ENCODE measurements at regions not wholly inside any gene's neighbourhood (a gene's known extent, or its start where the extent isn't known, plus 50 kb on each side); places are given as distances from the start of the nearest gene placed in this dataset.

DNA sequence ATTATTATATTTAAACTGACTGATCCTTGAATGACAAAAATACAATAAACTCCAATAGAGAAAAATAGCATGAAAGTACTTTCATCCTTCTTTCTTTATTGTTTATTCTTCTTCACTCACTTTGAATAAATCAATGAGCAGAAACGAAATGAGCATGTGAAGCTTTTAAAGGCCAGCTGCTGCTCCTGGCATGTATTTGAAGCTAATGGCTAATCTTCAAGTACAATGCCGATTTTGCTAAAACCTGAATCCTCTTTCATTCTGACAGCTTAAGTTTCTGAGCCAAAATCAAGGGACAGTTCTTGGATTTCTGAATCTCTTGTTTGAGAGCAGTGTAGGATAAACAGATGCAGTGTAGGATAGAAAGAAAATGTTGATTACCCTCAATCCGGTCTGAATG, 237.3 kb downstream of the CDH10 start:
- H3K27me3 ChIP-seq (replicated peaks; ENCODE audit: insufficient read depth, low read length): no peaks in the 10 kb centered on the region
- no peaks in the 10 kb centered on the region for H4K20me1 ChIP-seq (ENCODE audit: insufficient read depth, low read length)
- no peaks in the 10 kb centered on the region for H3K4me1 ChIP-seq (ENCODE audit: low read length)
- H3F3A ChIP-seq (ENCODE audit: insufficient read depth, low read length): no peaks in the 10 kb centered on the region
- no peaks in the 10 kb centered on the region for H3K36me3 ChIP-seq (replicated peaks; ENCODE audit: insufficient read depth, low read length)
- H3K9me2 ChIP-seq (replicated peaks; ENCODE audit: insufficient read depth, low read length): no peaks in the 10 kb centered on the region
- no peak overlapping the region for H3K4me3 ChIP-seq (ENCODE audit: low read length)
- H3K9me3 ChIP-seq (replicated peaks; ENCODE audit: insufficient read depth, low read length): no peaks in the 10 kb centered on the region
- DNase-seq: no peak
- no peaks in the 10 kb centered on the region for H3K79me2 ChIP-seq (ENCODE audit: low read length)
- H3K27ac ChIP-seq (ENCODE audit: low read length): no peak overlapping the region
- no peak overlapping the region for H2AFZ ChIP-seq (ENCODE audit: low read length)
- no peak overlapping the region for H3K9ac ChIP-seq (ENCODE audit: low read length)
- no peak overlapping the region for H3K4me2 ChIP-seq (ENCODE audit: low read depth, low read length)
- TF ChIP-seq EZH2phosphoT487 (IDR thresholded peaks at IDR 0.05; ENCODE audit: low read length) (no peak), EZH2 (optimal IDR thresholded peaks at IDR 0.05; ENCODE audit: low read depth, low read length) (no peak)
- TF ChIP-seq, protein P1, sequence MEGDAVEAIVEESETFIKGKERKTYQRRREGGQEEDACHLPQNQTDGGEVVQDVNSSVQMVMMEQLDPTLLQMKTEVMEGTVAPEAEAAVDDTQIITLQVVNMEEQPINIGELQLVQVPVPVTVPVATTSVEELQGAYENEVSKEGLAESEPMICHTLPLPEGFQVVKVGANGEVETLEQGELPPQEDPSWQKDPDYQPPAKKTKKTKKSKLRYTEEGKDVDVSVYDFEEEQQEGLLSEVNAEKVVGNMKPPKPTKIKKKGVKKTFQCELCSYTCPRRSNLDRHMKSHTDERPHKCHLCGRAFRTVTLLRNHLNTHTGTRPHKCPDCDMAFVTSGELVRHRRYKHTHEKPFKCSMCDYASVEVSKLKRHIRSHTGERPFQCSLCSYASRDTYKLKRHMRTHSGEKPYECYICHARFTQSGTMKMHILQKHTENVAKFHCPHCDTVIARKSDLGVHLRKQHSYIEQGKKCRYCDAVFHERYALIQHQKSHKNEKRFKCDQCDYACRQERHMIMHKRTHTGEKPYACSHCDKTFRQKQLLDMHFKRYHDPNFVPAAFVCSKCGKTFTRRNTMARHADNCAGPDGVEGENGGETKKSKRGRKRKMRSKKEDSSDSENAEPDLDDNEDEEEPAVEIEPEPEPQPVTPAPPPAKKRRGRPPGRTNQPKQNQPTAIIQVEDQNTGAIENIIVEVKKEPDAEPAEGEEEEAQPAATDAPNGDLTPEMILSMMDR (IDR thresholded peaks at IDR 0.05; ENCODE audit: low read length): no peak

DNA sequence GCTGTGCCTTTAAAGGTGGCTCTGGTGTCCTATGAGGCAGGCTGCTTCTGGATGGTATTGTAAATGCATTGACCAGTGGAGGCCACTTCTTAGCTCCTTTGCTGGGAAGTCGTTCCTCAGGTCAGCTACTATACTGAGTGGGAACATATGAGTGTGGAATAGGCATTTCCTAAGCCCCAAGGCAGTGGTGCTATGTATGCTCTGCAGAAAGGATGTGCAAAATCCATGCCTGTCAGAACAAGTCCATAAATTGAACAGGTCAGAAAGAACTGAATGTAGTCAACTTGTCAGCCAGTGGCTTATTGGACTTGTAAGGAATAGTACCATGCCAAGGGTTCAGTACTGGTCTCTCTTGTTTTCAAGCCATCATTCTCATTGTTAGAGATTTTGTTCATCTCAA, 216.4 kb downstream of the CDH10 start:
- Histone ChIP-seq H4K20me1 (ENCODE audit: insufficient read depth, low read length) (no peaks in the 10 kb centered on the region), H3K79me2 (ENCODE audit: low read length) (no peaks in the 10 kb centered on the region), H3K4me1 (ENCODE audit: low read length) (no peaks in the 10 kb centered on the region), H3K36me3 (replicated peaks; ENCODE audit: insufficient read depth, low read length) (no peaks in the 10 kb centered on the region), H3K27ac (ENCODE audit: low read length) (no peak overlapping the region), H3K4me3 (ENCODE audit: low read length) (no peak overlapping the region), H3F3A (ENCODE audit: insufficient read depth, low read length) (no peaks in the 10 kb centered on the region), H3K27me3 (replicated peaks; ENCODE audit: insufficient read depth, low read length) (no peaks in the 10 kb centered on the region), H3K4me2 (ENCODE audit: low read depth, low read length) (no peak overlapping the region), H3K9ac (ENCODE audit: low read length) (no peak overlapping the region), H2AFZ (ENCODE audit: low read length) (no peak overlapping the region), H3K9me2 (replicated peaks; ENCODE audit: insufficient read depth, low read length) (no peaks in the 10 kb centered on the region), H3K9me3 (replicated peaks; ENCODE audit: insufficient read depth, low read length) (no peaks in the 10 kb centered on the region)
- TF ChIP-seq EZH2phosphoT487 (IDR thresholded peaks at IDR 0.05; ENCODE audit: low read length) (no peak), EZH2 (optimal IDR thresholded peaks at IDR 0.05; ENCODE audit: low read depth, low read length) (no peak)
- TF ChIP-seq, protein P1 (IDR thresholded peaks at IDR 0.05; ENCODE audit: low read length): no peak
- DNase-seq: no peak

DNA sequence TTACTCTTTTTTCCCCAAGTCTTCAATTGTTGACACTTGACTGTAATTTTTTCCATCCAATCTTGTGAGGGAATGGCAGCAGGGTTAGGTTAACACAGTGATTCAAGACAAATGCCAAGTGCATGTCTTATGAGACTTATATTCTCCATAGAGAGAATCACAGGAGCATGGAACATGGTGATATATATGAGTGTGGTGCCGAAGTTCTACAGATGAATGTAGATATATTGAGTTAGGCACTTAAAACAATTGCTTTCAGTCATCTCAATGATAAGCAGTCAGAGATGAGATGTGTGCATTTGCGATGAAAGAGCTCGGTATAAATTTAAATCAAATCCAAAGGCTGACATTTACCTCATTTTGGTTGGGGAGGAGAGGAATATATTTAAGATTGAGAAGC, 211.2 kb downstream of the CDH10 start:
- no peak overlapping the region for H2AFZ ChIP-seq (ENCODE audit: low read length)
- H3K4me3 ChIP-seq (ENCODE audit: low read length): no peak overlapping the region
- DNase-seq: no peak
- no peak overlapping the region for H3K27ac ChIP-seq (ENCODE audit: low read length)
- no peaks in the 10 kb centered on the region for H3K9me2 ChIP-seq (replicated peaks; ENCODE audit: insufficient read depth, low read length)
- no peak overlapping the region for H3K9ac ChIP-seq (ENCODE audit: low read length)
- H3F3A ChIP-seq (ENCODE audit: insufficient read depth, low read length): no peaks in the 10 kb centered on the region
- H3K4me1 ChIP-seq (ENCODE audit: low read length): no peaks in the 10 kb centered on the region
- H3K79me2 ChIP-seq (ENCODE audit: low read length): no peaks in the 10 kb centered on the region
- H3K9me3 ChIP-seq (replicated peaks; ENCODE audit: insufficient read depth, low read length): no peaks in the 10 kb centered on the region
- H3K27me3 ChIP-seq (replicated peaks; ENCODE audit: insufficient read depth, low read length): no peaks in the 10 kb centered on the region
- no peak overlapping the region for H3K4me2 ChIP-seq (ENCODE audit: low read depth, low read length)
- no peaks in the 10 kb centered on the region for H4K20me1 ChIP-seq (ENCODE audit: insufficient read depth, low read length)
- no peaks in the 10 kb centered on the region for H3K36me3 ChIP-seq (replicated peaks; ENCODE audit: insufficient read depth, low read length)
- TF ChIP-seq EZH2phosphoT487 (IDR thresholded peaks at IDR 0.05; ENCODE audit: low read length): no peak
- TF ChIP-seq, protein P1 (IDR thresholded peaks at IDR 0.05; ENCODE audit: low read length): no peak

All from MM.1S (cell line).